Breast epithelium (tissue), 3 donors: ENCODE measurements at regions not wholly inside any gene's neighbourhood (a gene's known extent, or its start where the extent isn't known, plus 50 kb on each side); places are given as distances from the start of the nearest gene placed in this dataset.

ENCODE experiments used
- CTCF ChIP-seq, 3 donors: fragments of 450-650 bp; IDR thresholded peaks; one replicate each; pipeline ENCODE4 v1.5.1; 2016 to 2017; ENCODE audit warnings: antibody characterized with exemption in 3 of 3, mild to moderate bottlenecking in 3 of 3, moderate library complexity in 3 of 3
- POLR2A ChIP-seq: fragments of 450-650 bp; IDR thresholded peaks from one replicate; pipeline ENCODE4 v1.6.1; 2016; ENCODE audit warnings: antibody characterized with exemption, mild to moderate bottlenecking, moderate library complexity
- POLR2AphosphoS5 ChIP-seq, 3 donors: sonication (generic); formaldehyde crosslinking; IDR thresholded peaks; one replicate each; pipeline ENCODE4 v1.6.1; 2017; ENCODE audit warnings: antibody characterized with exemption in 3 of 3

GRCh38 chr2:131641414-131642206 is 113.9 kb downstream of the CCDC74A start:
- no peak for TF ChIP-seq CTCF (IDR thresholded peaks at IDR 0.05)
- TF ChIP-seq POLR2A = no peak
- TF ChIP-seq POLR2AphosphoS5 (IDR thresholded peaks at IDR 0.05) = no peak
